ENCODE measurements at regions not wholly inside any gene's neighbourhood (a gene's known extent, or its start where the extent isn't known, plus 50 kb on each side); places are given as distances from the start of the nearest gene placed in this dataset.

GRCh38 chrX:149274516-149275105, 230.5 kb downstream of the IDS start:
- DNase-seq (ENCODE audit: low read depth) = peak; percentile 21

- DNase-seq (ENCODE audit: low read depth) = no peak
Observed at GRCh38 chrX:149272690-149273463, 232.2 kb downstream of the IDS start.

GRCh38 chrX:149267878-149268813, 237.0 kb downstream of the IDS start:
- no peak for DNase-seq (ENCODE audit: low read depth)

GRCh38 chrX:149262086-149262485, 243.0 kb downstream of the IDS start:
- no peak for DNase-seq (ENCODE audit: low read depth)

GRCh38 chrX:149259241-149259640, 245.9 kb downstream of the IDS start:
- DNase-seq (ENCODE audit: low read depth) = peak; percentile 5

- no peak for DNase-seq (ENCODE audit: low read depth)
Observed at GRCh38 chrX:149255860-149256259, 249.2 kb downstream of the IDS start.

GRCh38 chrX:149248073-149248625, 257.0 kb downstream of the IDS start:
- DNase-seq (ENCODE audit: low read depth) = peak; percentile 1

- no peak for DNase-seq (ENCODE audit: low read depth)
Observed at GRCh38 chrX:149230689-149231088, 274.4 kb downstream of the IDS start.

- DNase-seq (ENCODE audit: low read depth) = no peak
Observed at GRCh38 chrX:149223854-149224253, 281.3 kb downstream of the IDS start.

GRCh38 chrX:149222040-149222439, 283.1 kb downstream of the IDS start:
- no peak for DNase-seq (ENCODE audit: low read depth)

GRCh38 chrX:149221230-149221629, 283.9 kb downstream of the IDS start:
- no peak for DNase-seq (ENCODE audit: low read depth)

GRCh38 chrX:149213264-149213663, 291.8 kb downstream of the IDS start:
- no peak for DNase-seq (ENCODE audit: low read depth)

- DNase-seq (ENCODE audit: low read depth) = no peak
Observed at GRCh38 chrX:149208307-149208706, 296.8 kb downstream of the IDS start.

- DNase-seq (ENCODE audit: low read depth) = no peak
Observed at GRCh38 chrX:149207518-149207917, 297.6 kb downstream of the IDS start.

GRCh38 chrX:149205937-149206336, 299.2 kb downstream of the IDS start:
- DNase-seq (ENCODE audit: low read depth) = no peak

- DNase-seq (ENCODE audit: low read depth) = no peak
Observed at GRCh38 chrX:149205081-149205480, 300.0 kb downstream of the IDS start.

- no peak for DNase-seq (ENCODE audit: low read depth)
Observed at GRCh38 chrX:149199734-149200133, 305.4 kb downstream of the IDS start.

GRCh38 chrX:149198980-149199732, 305.9 kb downstream of the IDS start:
- no peak for DNase-seq (ENCODE audit: low read depth)

GRCh38 chrX:149185087-149185486, 320.0 kb downstream of the IDS start:
- DNase-seq (ENCODE audit: low read depth) = peak; percentile 3

GRCh38 chrX:149161435-149162088, 343.5 kb downstream of the IDS start:
- no peak for DNase-seq (ENCODE audit: low read depth)

GRCh38 chrX:149157976-149158375, 347.1 kb downstream of the IDS start:
- no peak for DNase-seq (ENCODE audit: low read depth)
